Smooth muscle cell (in vitro differentiated cells): ENCODE measurements at regions not wholly inside any gene's neighbourhood (a gene's known extent, or its start where the extent isn't known, plus 50 kb on each side); places are given as distances from the start of the nearest gene placed in this dataset.

Experiments used
- DNase-seq: peaks from one replicate; lab custom pipeline; 2025; ENCODE audit not compliant: unreplicated experiment; lab: John Stamatoyannopoulos, UW
- H2AFZ ChIP-seq: fragments of 200-600 bp; sonication (generic); 2 replicates; pipeline ENCODE4 v1.6.0; 2016; ENCODE audit warnings: antibody characterized with exemption, low read depth, mild to moderate bottlenecking
- H3F3A ChIP-seq: fragments of 200-600 bp; sonication (generic); 2 replicates; pipeline ENCODE4 v1.6.0; 2017; ENCODE audit warnings: antibody characterized with exemption, low read depth
- H3K27ac ChIP-seq: fragments of 200-600 bp; sonication (generic); 2 replicates; pipeline ENCODE4 v1.5.1; 2016; ENCODE audit warnings: low read depth, mild to moderate bottlenecking
- H3K27me3 ChIP-seq: fragments of 200-600 bp; sonication (generic); 2 replicates; pipeline ENCODE4 v1.6.1; 2016; ENCODE audit warnings: low read depth, mild to moderate bottlenecking
- H3K36me3 ChIP-seq: fragments of 200-600 bp; sonication (generic); 2 replicates; pipeline ENCODE4 v1.5.1; 2016; ENCODE audit warnings: low read depth
- H3K4me1 ChIP-seq: fragments of 200-600 bp; sonication (generic); 2 replicates; pipeline ENCODE4 v1.5.1; 2016; ENCODE audit warnings: low read depth
- H3K4me2 ChIP-seq: fragments of 200-600 bp; sonication (generic); 2 replicates; pipeline ENCODE4 v1.6.0; 2016; ENCODE audit warnings: mild to moderate bottlenecking
- H3K4me3 ChIP-seq: fragments of 200-600 bp; sonication (generic); 2 replicates; pipeline ENCODE4 v1.5.1; 2016; ENCODE audit warnings: mild to moderate bottlenecking
- H3K79me2 ChIP-seq: fragments of 200-600 bp; sonication (generic); 2 replicates; pipeline ENCODE4 v1.6.0; 2016; ENCODE audit warnings: low read depth, mild to moderate bottlenecking
- H3K9ac ChIP-seq: fragments of 200-600 bp; sonication (generic); 2 replicates; pipeline ENCODE4 v1.6.0; 2016; ENCODE audit warnings: low read depth
- H3K9me3 ChIP-seq: fragments of 200-600 bp; sonication (generic); replicated peaks from 2 replicates; pipeline ENCODE4 v1.5.1; 2016; ENCODE audit warnings: low read depth
- H4K20me1 ChIP-seq: fragments of 200-600 bp; sonication (generic); 2 replicates; pipeline ENCODE4 v1.6.0; 2016; ENCODE audit warnings: low read depth
- WGBS: methylation state at CpG from one replicate; pipeline ENCODE4 v1.1.7; 2016; ENCODE audit warnings: low lambda C conversion rate; 5-methylcytosine and 5-hydroxymethylcytosine counted together
- TF ChIP-seq, protein P1 (sequence below): fragments of 200-600 bp; sonication (generic); IDR thresholded peaks from 2 replicates; pipeline ENCODE4 v1.5.1; 2017; ENCODE audit warnings: borderline replicate concordance, mild to moderate bottlenecking, antibody characterized with exemption; ENCODE audit not compliant: insufficient read depth, poor library complexity, severe bottlenecking

DNA sequence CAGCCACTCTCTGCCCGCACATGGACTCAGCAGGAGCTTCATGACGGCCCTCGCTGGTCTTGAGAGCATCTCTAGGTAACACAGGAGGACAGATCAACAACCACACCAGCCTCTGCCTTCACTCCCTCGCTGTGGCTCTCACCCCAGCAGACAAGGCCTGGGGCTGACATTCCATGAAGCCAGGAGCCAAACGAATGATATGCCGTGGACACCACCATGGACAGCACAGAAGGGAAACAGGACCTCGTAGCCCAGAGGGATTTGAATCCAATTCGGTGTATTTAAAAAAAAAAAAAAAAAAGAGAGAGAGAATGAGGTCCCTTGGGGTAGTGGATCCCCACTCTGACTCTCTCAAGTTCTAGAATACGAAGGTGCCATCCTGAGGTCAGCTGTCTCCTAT lies 385.5 kb downstream of the SHANK2 start:
- H2AFZ ChIP-seq, result no peak overlapping the region
- no peaks in the 10 kb centered on the region for H3K9me3 ChIP-seq
- H3K4me3 ChIP-seq, result no peak overlapping the region
- DNase-seq, result no peak
- no peaks in the 10 kb centered on the region for H3F3A ChIP-seq
- no peaks in the 10 kb centered on the region for H3K27me3 ChIP-seq
- H3K9ac ChIP-seq, result no peak overlapping the region
- no peaks in the 10 kb centered on the region for H4K20me1 ChIP-seq
- H3K27ac ChIP-seq, result no peak overlapping the region
- 85% methylated on average over 9 of the region's 9 CpGs for WGBS
- no peak overlapping the region for H3K4me2 ChIP-seq
- no peaks in the 10 kb centered on the region for H3K79me2 ChIP-seq
- TF ChIP-seq, protein P1, sequence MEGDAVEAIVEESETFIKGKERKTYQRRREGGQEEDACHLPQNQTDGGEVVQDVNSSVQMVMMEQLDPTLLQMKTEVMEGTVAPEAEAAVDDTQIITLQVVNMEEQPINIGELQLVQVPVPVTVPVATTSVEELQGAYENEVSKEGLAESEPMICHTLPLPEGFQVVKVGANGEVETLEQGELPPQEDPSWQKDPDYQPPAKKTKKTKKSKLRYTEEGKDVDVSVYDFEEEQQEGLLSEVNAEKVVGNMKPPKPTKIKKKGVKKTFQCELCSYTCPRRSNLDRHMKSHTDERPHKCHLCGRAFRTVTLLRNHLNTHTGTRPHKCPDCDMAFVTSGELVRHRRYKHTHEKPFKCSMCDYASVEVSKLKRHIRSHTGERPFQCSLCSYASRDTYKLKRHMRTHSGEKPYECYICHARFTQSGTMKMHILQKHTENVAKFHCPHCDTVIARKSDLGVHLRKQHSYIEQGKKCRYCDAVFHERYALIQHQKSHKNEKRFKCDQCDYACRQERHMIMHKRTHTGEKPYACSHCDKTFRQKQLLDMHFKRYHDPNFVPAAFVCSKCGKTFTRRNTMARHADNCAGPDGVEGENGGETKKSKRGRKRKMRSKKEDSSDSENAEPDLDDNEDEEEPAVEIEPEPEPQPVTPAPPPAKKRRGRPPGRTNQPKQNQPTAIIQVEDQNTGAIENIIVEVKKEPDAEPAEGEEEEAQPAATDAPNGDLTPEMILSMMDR, result no peak
- no peaks in the 10 kb centered on the region for H3K36me3 ChIP-seq
- H3K4me1 ChIP-seq, result peaks cover 4% of the 10 kb centered on the region

- H3F3A ChIP-seq, result no peaks in the 10 kb centered on the region
- no peaks in the 10 kb centered on the region for H4K20me1 ChIP-seq
- H3K36me3 ChIP-seq, result no peaks in the 10 kb centered on the region
- no peak overlapping the region for H2AFZ ChIP-seq
- no peaks in the 10 kb centered on the region for H3K79me2 ChIP-seq
- no peaks in the 10 kb centered on the region for H3K9me3 ChIP-seq
- no peak for DNase-seq
- no peaks in the 10 kb centered on the region for H3K4me1 ChIP-seq
- TF ChIP-seq, protein P1, result no peak
- no peak overlapping the region for H3K9ac ChIP-seq
- H3K27me3 ChIP-seq, result no peaks in the 10 kb centered on the region
- no peak overlapping the region for H3K4me2 ChIP-seq
- WGBS, result 95% methylated on average over 23 of the region's 25 CpGs
- H3K4me3 ChIP-seq, result no peak overlapping the region
- no peak overlapping the region for H3K27ac ChIP-seq
Measured at GRCh38 chr11:70867281-70868047, 384.9 kb downstream of the SHANK2 start.

- no peak for DNase-seq
- H3K36me3 ChIP-seq, result no peaks in the 10 kb centered on the region
Measured at GRCh38 chr11:70868341-70868885, 384.0 kb downstream of the SHANK2 start.

More at GRCh38 chr11:70868341-70868885, 384.0 kb downstream of the SHANK2 start:
- no peaks in the 10 kb centered on the region for H3K9me3 ChIP-seq
- 92% methylated on average over 8 of the region's 8 CpGs for WGBS
- H3F3A ChIP-seq, result no peaks in the 10 kb centered on the region
- H3K27me3 ChIP-seq, result no peaks in the 10 kb centered on the region
- H3K4me3 ChIP-seq, result no peak overlapping the region
- TF ChIP-seq, protein P1, result no peak
- H4K20me1 ChIP-seq, result no peaks in the 10 kb centered on the region
- H2AFZ ChIP-seq, result no peak overlapping the region
- H3K27ac ChIP-seq, result no peak overlapping the region
- no peak overlapping the region for H3K4me2 ChIP-seq
- no peaks in the 10 kb centered on the region for H3K79me2 ChIP-seq
- peaks cover 6% of the 10 kb centered on the region for H3K4me1 ChIP-seq
- no peak overlapping the region for H3K9ac ChIP-seq
